HCT116 (cell line): ENCODE measurements at regions not wholly inside any gene's neighbourhood (a gene's known extent, or its start where the extent isn't known, plus 50 kb on each side); places are given as distances from the start of the nearest gene placed in this dataset.

Experiments
- ATAC-seq: fragments of 200-7000 bp; cut with Tn5 transposase; 2 replicates; pipeline ENCODE4 v1.9.1; 2020; ENCODE audit warnings: mild to moderate bottlenecking, moderate library complexity
- BruUV-seq: library from RNA; stranded (reverse); fragments of 400-500 nt; replicated peaks from 2 replicates; lab custom pipeline; 2021; lab: Mats Ljungman, UMichigan
- CTCF ChIA-PET: fragments of 300-600 bp; sonication (Branson Sonifier 250); formaldehyde crosslinking; loops from one replicate; lab custom pipeline; 2021; ENCODE audit warnings: antibody characterized with exemption; lab: Charles Lee
- POLR2A ChIA-PET: fragments of 300-600, 350-600 bp; sonication (Branson Sonifier 250); formaldehyde crosslinking; loops from one replicate; lab custom pipeline; 2021; ENCODE audit warnings: antibody characterized with exemption; lab: Charles Lee
- RAD21 ChIA-PET, 2 experiments: fragments of 300-600 bp; sonication (Branson Sonifier 250); formaldehyde crosslinking; loops; one replicate each; lab custom pipeline; 2023; ENCODE audit warnings: low total read pairs in 2 of 2; ENCODE audit not compliant: uncharacterized antibody in 2 of 2, unreplicated experiment in 2 of 2, low non-redundant PET in 1 of 2; lab: Charles Lee
- DNase-seq: peaks from one replicate; pipeline ENCODE4 v3.0.0-alpha.2; 2010; ENCODE audit warnings: low read depth, low spot score
- H2AFZ ChIP-seq: fragments of 200-600 bp; shearing (Covaris generic), sonication (generic); 2 replicates; pipeline ENCODE4 v1.6.1; 2017; ENCODE audit warnings: low read depth, mixed run types, mixed read lengths, antibody characterized with exemption, low read length; ENCODE audit not compliant: poor library complexity, severe bottlenecking
- H3K27ac ChIP-seq: 2 replicates; pipeline ENCODE4 v1.5.1; 2012; ENCODE audit warnings: low read depth, low read length
- H3K27me3 ChIP-seq: fragments of 200-600 bp; sonication (generic); 2 replicates; pipeline ENCODE4 v1.6.1; 2016; ENCODE audit warnings: mixed run types, low read length, mixed read lengths; ENCODE audit not compliant: insufficient read depth
- H3K36me3 ChIP-seq, 2 experiments: fragments of 200-500 bp in 1 of 2; fragments of 200-600 bp in 1 of 2; sonication (Bioruptor generic) in 1 of 2; sonication (generic) in 1 of 2; 2 replicates each; pipeline versions ENCODE4 v1.5.1 to v1.6.1; 2014 to 2016; ENCODE audit warnings: low read length in 2 of 2, inconsistent platforms in 1 of 2, mixed read lengths in 1 of 2, mixed run types in 1 of 2; ENCODE audit not compliant: insufficient read depth in 2 of 2, control insufficient read depth in 1 of 2
- H3K4me1 ChIP-seq, 2 experiments: fragments of 200-600 bp in 1 of 2; sonication (generic) in 1 of 2; 2 replicates each; pipeline versions ENCODE4 v1.5.1 to v1.6.1; 2012 to 2017; ENCODE audit warnings: low read length in 2 of 2, inconsistent platforms in 1 of 2, mild to moderate bottlenecking in 1 of 2, mixed read lengths in 1 of 2, mixed run types in 1 of 2, moderate library complexity in 1 of 2; ENCODE audit not compliant: insufficient read depth in 2 of 2, control insufficient read depth in 1 of 2
- H3K4me2 ChIP-seq: fragments of 200-600 bp; sonication (generic); 2 replicates; pipeline ENCODE4 v1.6.1; 2017; ENCODE audit warnings: mixed run types, low read length, mixed read lengths
- H3K4me3 ChIP-seq, 2 experiments: fragments of 200-600 bp in 1 of 2; sonication (generic) in 1 of 2; replicated peaks in 1 of 2; 2 replicates each; pipeline ENCODE4 v1.5.1; 2011 to 2016; ENCODE audit warnings: low read length in 2 of 2, control low read depth in 1 of 2, low read depth in 1 of 2, mild to moderate bottlenecking in 1 of 2, mixed read lengths in 1 of 2, mixed run types in 1 of 2
- H3K79me2 ChIP-seq: fragments of 200-600 bp; sonication (generic); 2 replicates; pipeline ENCODE4 v1.6.1; 2017; ENCODE audit warnings: mild to moderate bottlenecking, mixed run types, low read length, moderate library complexity, mixed read lengths; ENCODE audit not compliant: insufficient read depth
- H3K9ac ChIP-seq: fragments of 200-600 bp; sonication (generic); 2 replicates; pipeline ENCODE4 v1.6.1; 2016; ENCODE audit warnings: low read length, mixed read lengths
- H3K9me2 ChIP-seq: fragments of 200-600 bp; sonication (generic), shearing (Covaris generic); 2 replicates; pipeline ENCODE4 v1.6.1; 2017; ENCODE audit warnings: mixed run types, mild to moderate bottlenecking, moderate library complexity; ENCODE audit not compliant: insufficient read depth
- H3K9me3 ChIP-seq, 2 experiments: fragments of 200-500 bp in 1 of 2; fragments of 200-600 bp in 1 of 2; sonication (Bioruptor generic) in 1 of 2; sonication (generic) in 1 of 2; 2 replicates each; pipeline ENCODE4 v1.6.1; 2014 to 2017; ENCODE audit warnings: low read length in 2 of 2, mixed read lengths in 2 of 2, inconsistent platforms in 1 of 2, low read depth in 1 of 2, mild to moderate bottlenecking in 1 of 2, mixed run types in 1 of 2, moderate library complexity in 1 of 2; ENCODE audit not compliant: control insufficient read depth in 1 of 2, insufficient read depth in 1 of 2
- H4K20me1 ChIP-seq: fragments of 200-600 bp; sonication (generic), shearing (Covaris generic); 2 replicates; pipeline ENCODE4 v1.6.1; 2017; ENCODE audit warnings: mixed run types, mild to moderate bottlenecking, moderate library complexity; ENCODE audit not compliant: insufficient read depth
- ATF3 ChIP-seq: IDR thresholded peaks from 2 replicates; pipeline ENCODE4 v1.6.1; 2012
- CBX3 ChIP-seq: IDR thresholded peaks from 2 replicates; pipeline ENCODE4 v1.6.1; 2012; ENCODE audit warnings: low read depth
- CEBPB ChIP-seq: IDR thresholded peaks from 2 replicates; pipeline ENCODE4 v1.6.1; 2012; ENCODE audit warnings: low read depth
- CTCF ChIP-seq, 3 experiments: fragments of 200-600 bp in 1 of 3; sonication (generic) in 1 of 3; IDR thresholded peaks in 2 of 3; conservative IDR thresholded peaks in 1 of 3; 2 replicates each; pipeline ENCODE4 v1.5.1; 2012 to 2017; ENCODE audit warnings: low read depth in 2 of 3, low read length in 2 of 3, antibody characterized with exemption in 1 of 3, borderline replicate concordance in 1 of 3, control low read depth in 1 of 3, mild to moderate bottlenecking in 1 of 3, mixed read lengths in 1 of 3, mixed run types in 1 of 3, moderate library complexity in 1 of 3; ENCODE audit not compliant: insufficient read depth in 1 of 3
- EGR1 ChIP-seq: IDR thresholded peaks from 2 replicates; pipeline ENCODE4 v1.6.1; 2012; ENCODE audit warnings: low read depth
- ELF1 ChIP-seq: IDR thresholded peaks from 2 replicates; pipeline ENCODE4 v1.6.1; 2012; ENCODE audit warnings: low read depth, borderline replicate concordance
- EZH2phosphoT487 ChIP-seq: fragments of 200-600 bp; IDR thresholded peaks from 2 replicates; pipeline ENCODE4 v1.6.1; 2018; ENCODE audit warnings: antibody characterized with exemption, borderline replicate concordance
- FOSL1 ChIP-seq: IDR thresholded peaks from 2 replicates; pipeline ENCODE4 v1.6.1; 2012; ENCODE audit warnings: low read depth
- MAX ChIP-seq: IDR thresholded peaks from 2 replicates; pipeline ENCODE4 v1.6.1; 2012
- POLR2A ChIP-seq: IDR thresholded peaks from 2 replicates; pipeline ENCODE4 v1.7.0; 2011; ENCODE audit warnings: borderline replicate concordance; ENCODE audit not compliant: insufficient read depth, insufficient read length; ENCODE audit errors: extremely low read depth
- POLR2AphosphoS5 ChIP-seq: IDR thresholded peaks from 2 replicates; pipeline ENCODE4 v1.6.1; 2011; ENCODE audit warnings: mild to moderate bottlenecking, low read depth, low read length, moderate library complexity
- RAD21 ChIP-seq: IDR thresholded peaks from 2 replicates; pipeline ENCODE4 v1.6.1; 2012; ENCODE audit warnings: low read depth, mild to moderate bottlenecking
- SIN3A ChIP-seq: IDR thresholded peaks from 2 replicates; pipeline ENCODE4 v1.6.1; 2012; ENCODE audit warnings: low read depth
- SP1 ChIP-seq: IDR thresholded peaks from 2 replicates; pipeline ENCODE4 v1.6.1; 2012; ENCODE audit warnings: low read depth
- YY1 ChIP-seq: IDR thresholded peaks from 2 replicates; pipeline ENCODE4 v1.6.1; 2011; ENCODE audit warnings: low read length, low read depth, moderate library complexity, mild to moderate bottlenecking; ENCODE audit not compliant: insufficient replicate concordance; ENCODE audit errors: extremely low read depth
- ZFX ChIP-seq: fragments of 450-650 bp; IDR thresholded peaks from 2 replicates; pipeline ENCODE4 v1.6.1; 2017
- intact Hi-C: fragments of 100-400 bp; cut with micrococcal nuclease; formaldehyde crosslinking; loops from 2 replicates; pipeline ENCODE4 v1.10.0; 2022
- TF ChIP-seq, protein P1 (sequence below): IDR thresholded peaks from 2 replicates; pipeline ENCODE4 v1.6.1; 2012; ENCODE audit warnings: low read depth
- TF ChIP-seq, protein P2 (sequence below): IDR thresholded peaks from 2 replicates; pipeline ENCODE4 v1.6.1; 2011; ENCODE audit warnings: mild to moderate bottlenecking, low read length, moderate library complexity; ENCODE audit not compliant: insufficient replicate concordance; ENCODE audit errors: extremely low read depth

GRCh38 chr4:66197451-66197850 lies 527.2 kb upstream of the EPHA5 start (continued):
- TF ChIP-seq, protein P1, sequence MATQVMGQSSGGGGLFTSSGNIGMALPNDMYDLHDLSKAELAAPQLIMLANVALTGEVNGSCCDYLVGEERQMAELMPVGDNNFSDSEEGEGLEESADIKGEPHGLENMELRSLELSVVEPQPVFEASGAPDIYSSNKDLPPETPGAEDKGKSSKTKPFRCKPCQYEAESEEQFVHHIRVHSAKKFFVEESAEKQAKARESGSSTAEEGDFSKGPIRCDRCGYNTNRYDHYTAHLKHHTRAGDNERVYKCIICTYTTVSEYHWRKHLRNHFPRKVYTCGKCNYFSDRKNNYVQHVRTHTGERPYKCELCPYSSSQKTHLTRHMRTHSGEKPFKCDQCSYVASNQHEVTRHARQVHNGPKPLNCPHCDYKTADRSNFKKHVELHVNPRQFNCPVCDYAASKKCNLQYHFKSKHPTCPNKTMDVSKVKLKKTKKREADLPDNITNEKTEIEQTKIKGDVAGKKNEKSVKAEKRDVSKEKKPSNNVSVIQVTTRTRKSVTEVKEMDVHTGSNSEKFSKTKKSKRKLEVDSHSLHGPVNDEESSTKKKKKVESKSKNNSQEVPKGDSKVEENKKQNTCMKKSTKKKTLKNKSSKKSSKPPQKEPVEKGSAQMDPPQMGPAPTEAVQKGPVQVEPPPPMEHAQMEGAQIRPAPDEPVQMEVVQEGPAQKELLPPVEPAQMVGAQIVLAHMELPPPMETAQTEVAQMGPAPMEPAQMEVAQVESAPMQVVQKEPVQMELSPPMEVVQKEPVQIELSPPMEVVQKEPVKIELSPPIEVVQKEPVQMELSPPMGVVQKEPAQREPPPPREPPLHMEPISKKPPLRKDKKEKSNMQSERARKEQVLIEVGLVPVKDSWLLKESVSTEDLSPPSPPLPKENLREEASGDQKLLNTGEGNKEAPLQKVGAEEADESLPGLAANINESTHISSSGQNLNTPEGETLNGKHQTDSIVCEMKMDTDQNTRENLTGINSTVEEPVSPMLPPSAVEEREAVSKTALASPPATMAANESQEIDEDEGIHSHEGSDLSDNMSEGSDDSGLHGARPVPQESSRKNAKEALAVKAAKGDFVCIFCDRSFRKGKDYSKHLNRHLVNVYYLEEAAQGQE: no peak
- TF ChIP-seq ATF3: no peak
- no peak for TF ChIP-seq POLR2AphosphoS5
- TF ChIP-seq, all 23 proteins: peak for 0

- H3K27me3 ChIP-seq: no peaks in the 10 kb centered on the region
- RAD21 ChIA-PET: no interaction called here
- TF ChIP-seq, protein P2, sequence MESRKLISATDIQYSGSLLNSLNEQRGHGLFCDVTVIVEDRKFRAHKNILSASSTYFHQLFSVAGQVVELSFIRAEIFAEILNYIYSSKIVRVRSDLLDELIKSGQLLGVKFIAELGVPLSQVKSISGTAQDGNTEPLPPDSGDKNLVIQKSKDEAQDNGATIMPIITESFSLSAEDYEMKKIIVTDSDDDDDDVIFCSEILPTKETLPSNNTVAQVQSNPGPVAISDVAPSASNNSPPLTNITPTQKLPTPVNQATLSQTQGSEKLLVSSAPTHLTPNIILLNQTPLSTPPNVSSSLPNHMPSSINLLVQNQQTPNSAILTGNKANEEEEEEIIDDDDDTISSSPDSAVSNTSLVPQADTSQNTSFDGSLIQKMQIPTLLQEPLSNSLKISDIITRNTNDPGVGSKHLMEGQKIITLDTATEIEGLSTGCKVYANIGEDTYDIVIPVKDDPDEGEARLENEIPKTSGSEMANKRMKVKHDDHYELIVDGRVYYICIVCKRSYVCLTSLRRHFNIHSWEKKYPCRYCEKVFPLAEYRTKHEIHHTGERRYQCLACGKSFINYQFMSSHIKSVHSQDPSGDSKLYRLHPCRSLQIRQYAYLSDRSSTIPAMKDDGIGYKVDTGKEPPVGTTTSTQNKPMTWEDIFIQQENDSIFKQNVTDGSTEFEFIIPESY: no peak
- TF ChIP-seq SIN3A (no peak), SP1 (no peak), EZH2phosphoT487 (no peak), FOSL1 (no peak), CEBPB (no peak), POLR2AphosphoS5 (no peak), ZFX (no peak), RAD21 (no peak), MAX (no peak), CBX3 (no peak), YY1 (no peak), EGR1 (no peak), POLR2A (no peak), ELF1 (no peak), CTCF (IDR thresholded peaks at IDR 0.05 in 2 of 3, conservative IDR thresholded peaks at IDR 0.05 in 1 of 3; ENCODE audit: borderline replicate concordance in 1 of 3, insufficient read depth in 1 of 3, low read depth in 2 of 3, low read length in 2 of 3) (no peak)
- TF ChIP-seq, all 23 proteins: peak for 0
- DNase-seq (no peak), ATAC-seq (no peak)
- intact Hi-C loops: no loop called here
- Histone ChIP-seq H3K36me3 (no peaks in the 10 kb centered on the region), H3K4me1 (no peaks in the 10 kb centered on the region), H3K27ac (no peak overlapping the region), H3K9me3 (peaks cover 13 to 15% of the 10 kb centered on the region in 2 experiments; a peak in 3 of 4 replicates), H4K20me1 (no peaks in the 10 kb centered on the region), H3K9me2 (no peaks in the 10 kb centered on the region), H3K79me2 (no peaks in the 10 kb centered on the region), H2AFZ (no peak overlapping the region), H3K9ac (no peak overlapping the region), H3K4me3 (no peak overlapping the region), H3K4me2 (no peak overlapping the region)
- POLR2A ChIA-PET: no interaction called here
- BruUV-seq: no TSS peak
- CTCF ChIA-PET: no interaction called here
These were observed 523.2 kb upstream of the EPHA5 start for GRCh38 chr4:66193487-66193886.
